GM19238 (cell line): ENCODE measurements at regions not wholly inside any gene's neighbourhood (a gene's known extent, or its start where the extent isn't known, plus 50 kb on each side); places are given as distances from the start of the nearest gene placed in this dataset.
"Not testable (repeated sequence)": the region's sequence is repeated elsewhere in the genome, so short reads cannot be mapped to it uniquely, and the experiment has no call there.

Experiments
- DNase-seq: peaks from one replicate; pipeline ENCODE4 v3.0.0; 2011; ENCODE audit warnings: low spot score; ENCODE audit not compliant: insufficient read length

- no peak for DNase-seq
Measured at GRCh38 chr3:25844891-25845290, 55.0 kb downstream of the OXSM start.

DNA sequence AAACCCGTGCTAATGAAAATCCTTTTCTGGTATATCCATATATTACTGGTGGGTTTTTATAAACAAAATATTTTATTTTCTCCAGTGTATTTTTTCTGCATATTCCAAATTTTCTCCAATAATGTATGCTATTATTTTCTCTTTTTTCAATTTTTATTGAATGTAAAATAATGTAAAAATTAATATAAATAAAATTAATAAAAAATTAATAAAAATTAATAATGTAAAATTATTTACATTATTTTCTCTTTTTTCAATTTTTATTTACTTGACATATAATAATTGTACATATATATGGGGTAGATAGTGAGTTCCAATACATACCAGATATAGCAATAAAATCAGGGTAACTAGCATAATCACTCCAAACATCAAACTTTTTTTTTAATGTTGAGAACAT lies 56.4 kb downstream of the OXSM start:
- DNase-seq, result no peak

DNA sequence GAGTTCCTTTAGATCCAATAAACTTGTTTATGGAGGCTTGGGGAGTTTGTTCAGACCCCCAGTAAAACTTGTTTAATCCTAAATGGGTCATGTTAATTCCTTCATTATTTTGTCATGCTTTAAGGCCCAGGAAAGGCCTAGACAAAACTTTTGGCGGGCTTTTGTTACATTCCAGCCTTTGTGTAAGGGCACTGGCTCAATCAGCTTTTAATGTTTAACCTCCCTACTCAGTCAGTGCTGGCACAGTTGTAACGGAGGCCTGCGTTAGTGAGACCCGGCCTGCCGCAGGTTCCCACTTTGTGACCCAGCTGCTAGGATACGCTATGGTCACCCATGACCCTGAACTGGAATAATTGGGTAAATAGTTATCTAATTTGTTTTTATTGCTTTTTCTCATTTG lies 59.2 kb downstream of the OXSM start:
- DNase-seq, result no peak

DNA sequence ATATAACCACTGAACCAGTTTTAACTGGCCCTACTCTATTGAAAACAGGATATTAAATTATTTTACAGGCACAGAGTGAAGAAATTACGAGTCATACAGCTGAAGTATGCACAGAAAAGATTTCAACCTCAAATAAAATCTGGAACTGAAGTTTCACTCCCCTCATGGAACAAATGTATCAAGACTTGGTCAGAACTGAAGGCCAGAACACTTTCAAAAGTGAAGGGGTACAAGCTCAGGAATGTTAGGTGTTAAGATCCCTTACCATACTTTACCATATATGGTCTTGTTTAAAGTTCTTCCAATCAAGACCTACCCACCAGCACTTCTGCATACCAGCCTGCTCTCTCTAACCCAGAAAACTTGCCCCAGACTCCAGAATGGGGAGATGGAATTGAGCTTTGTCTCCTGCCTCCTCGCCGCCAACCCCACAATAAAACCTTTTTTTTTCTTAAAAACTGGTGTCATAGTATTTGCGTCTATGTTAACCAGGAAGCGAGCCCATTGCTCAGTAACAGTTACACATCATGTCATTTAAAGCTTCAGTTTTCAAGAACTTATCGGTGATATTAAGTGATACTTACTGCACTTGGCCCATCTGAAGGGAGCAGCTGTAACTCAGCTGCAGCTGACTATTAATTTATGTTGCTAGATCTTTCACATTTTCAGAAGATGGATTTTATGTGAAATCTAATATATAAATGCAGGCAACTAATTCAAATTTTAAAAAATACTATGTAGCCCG lies 59.9 kb downstream of the OXSM start:
- DNase-seq, result no peak

GRCh38 chr3:25851693-25852259 lies 61.9 kb downstream of the OXSM start:
- DNase-seq, result not testable (repeated sequence)

- no peak for DNase-seq
Measured at GRCh38 chr3:25854214-25854613, 64.3 kb downstream of the OXSM start.

DNA sequence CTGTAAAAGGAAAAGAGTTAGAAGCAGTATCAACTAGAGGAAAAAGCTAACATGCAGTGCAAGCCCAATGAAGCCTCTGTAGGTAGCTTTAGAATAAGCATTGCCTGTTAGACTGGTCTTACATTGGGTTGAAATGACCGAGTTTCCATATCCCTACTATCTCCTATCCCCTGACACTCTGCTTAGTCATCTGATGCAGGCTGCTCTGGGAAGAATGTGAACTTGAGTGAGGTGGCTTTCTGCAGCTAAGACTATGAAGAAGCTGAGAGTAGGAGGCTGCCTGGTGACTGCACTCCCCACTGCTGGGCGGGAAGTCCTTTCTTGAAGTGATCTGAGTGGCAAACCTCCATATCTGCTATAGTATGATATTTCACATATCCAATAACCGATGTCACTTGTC lies 64.7 kb downstream of the OXSM start:
- no peak for DNase-seq

DNA sequence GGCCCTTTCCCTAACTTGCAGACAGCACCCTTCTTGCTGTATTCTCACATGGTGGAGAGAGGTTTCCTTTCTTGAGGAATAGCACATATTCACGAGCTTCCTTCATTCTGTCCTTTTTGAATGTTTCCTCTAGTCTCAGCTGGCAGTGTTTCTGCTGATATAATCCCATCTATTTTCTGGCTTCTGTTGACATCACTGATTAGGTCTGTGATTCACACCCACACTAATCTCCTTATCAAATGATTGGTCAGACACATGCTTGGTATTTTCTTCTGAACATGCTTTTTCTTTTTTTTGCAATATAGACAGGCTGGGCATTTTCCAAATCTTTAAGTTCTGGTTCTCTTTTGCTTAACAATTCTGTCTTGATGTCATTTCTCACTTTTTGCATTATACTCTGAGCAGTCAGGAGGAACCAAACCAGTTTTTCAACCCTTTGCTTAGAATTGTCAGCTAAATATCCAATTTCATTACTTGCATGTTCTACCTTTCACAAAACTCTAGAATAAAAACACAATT lies 65.4 kb downstream of the OXSM start:
- no peak for DNase-seq

DNA sequence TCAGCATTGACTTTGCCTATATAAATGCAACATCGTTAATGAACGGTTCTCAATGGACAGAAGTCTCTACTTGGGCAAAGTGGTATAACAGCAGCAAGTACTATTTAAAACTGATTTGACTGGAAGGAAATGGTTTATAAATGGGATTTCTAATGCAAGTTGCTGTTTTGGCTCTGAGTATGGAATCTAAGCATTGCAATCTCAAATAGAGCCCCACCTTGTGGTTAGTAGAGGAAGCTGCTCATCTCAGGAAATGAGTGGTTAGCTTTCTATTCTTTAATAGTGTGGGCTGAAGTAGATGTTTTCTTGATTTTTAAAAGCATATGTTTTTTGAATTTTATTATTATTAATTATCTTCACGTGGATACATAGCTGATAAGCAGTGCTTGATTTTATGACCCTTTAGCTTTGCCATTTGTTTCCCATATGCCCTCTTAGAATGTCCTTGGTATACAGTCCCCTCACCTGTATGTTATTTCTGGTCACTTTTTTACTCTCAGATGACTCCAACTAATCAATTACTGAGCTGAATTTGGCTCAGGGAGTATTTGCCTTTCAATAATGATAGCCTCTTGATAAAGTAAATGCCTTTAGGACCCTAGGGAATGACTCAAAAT lies 67.1 kb downstream of the OXSM start:
- DNase-seq, result peak; percentile 17

- DNase-seq, result no peak
Measured at GRCh38 chr3:25861566-25861965, 71.7 kb downstream of the OXSM start.

DNA sequence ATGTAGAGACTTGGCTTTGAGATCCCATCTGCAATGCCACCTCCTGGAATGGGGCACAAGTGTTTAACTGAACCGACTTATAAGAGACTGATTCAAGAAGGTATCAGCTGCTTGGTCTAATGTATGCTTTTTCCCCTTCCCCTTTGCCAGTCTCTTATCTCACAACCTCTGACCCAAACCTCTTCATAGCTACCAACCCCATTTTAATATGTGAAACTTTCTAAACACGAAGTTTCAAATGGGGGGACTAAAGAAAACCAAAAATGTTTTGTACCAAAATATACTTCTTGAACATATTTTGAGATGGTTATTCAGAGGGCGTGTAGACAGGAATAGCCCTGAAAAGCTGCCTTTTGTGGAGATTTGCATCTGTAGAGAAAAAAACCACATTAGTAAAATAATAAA lies 73.1 kb downstream of the OXSM start:
- DNase-seq, result no peak

- no peak for DNase-seq
Measured at GRCh38 chr3:25863416-25863959, 73.6 kb downstream of the OXSM start.

DNA sequence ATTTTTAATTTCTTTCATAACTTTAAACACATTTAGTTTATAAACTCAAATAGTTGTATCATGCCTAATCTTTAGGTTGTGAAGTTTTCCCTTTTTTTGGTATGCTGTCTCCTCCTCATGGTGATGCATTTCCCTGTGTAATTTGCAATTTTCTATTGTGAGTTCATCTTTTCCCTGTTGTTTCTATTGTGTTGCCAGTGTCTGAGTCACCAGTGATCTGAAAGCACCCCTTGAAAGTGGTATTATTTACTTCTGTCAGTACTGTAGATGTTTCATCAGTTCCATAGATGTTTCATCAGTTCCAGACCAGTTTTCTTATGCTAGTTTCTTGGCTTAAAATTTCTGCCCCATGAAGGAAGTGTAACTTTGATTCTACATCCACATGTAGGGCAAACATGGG lies 80.6 kb downstream of the OXSM start:
- DNase-seq, result no peak

DNA sequence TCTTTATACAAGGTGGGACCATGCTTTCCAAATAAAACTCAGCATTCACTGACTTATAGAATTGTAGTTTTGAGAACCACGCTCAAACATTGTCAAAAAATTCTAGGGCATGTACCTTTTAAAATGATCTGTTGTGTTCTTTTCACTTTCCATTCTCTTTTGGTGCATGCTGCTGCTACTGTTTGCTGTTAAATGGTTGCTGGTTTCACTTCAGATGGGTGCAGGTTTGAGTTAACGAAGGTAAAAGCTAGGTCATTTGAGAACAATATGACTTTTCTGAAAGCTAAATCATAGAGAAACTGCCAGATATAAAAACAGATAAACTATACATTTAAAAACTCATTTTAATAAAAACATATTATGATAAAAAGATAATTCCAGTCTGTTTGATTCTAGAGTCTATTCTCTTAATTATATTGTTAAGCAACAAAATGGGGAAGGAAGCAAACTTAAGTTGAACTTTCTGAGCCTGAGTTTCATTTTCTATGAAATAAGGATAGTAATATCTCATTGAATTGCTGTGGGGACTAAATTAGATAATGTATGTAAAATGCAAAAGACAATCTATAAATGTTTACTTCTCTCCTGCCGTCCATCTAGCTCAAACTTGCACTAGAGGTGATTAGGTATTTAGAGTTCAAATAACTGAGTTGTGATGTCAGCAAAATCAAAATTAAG lies 82.4 kb downstream of the OXSM start:
- no peak for DNase-seq

- no peak for DNase-seq
Measured at GRCh38 chr3:25883492-25883891, 93.6 kb downstream of the OXSM start.

- DNase-seq, result no peak
Measured at GRCh38 chr3:25884981-25885380, 95.1 kb downstream of the OXSM start.

GRCh38 chr3:25885544-25885943 lies 95.7 kb downstream of the OXSM start:
- no peak for DNase-seq

- DNase-seq, result no peak
Measured at GRCh38 chr3:25887907-25888306, 98.0 kb downstream of the OXSM start.

DNA sequence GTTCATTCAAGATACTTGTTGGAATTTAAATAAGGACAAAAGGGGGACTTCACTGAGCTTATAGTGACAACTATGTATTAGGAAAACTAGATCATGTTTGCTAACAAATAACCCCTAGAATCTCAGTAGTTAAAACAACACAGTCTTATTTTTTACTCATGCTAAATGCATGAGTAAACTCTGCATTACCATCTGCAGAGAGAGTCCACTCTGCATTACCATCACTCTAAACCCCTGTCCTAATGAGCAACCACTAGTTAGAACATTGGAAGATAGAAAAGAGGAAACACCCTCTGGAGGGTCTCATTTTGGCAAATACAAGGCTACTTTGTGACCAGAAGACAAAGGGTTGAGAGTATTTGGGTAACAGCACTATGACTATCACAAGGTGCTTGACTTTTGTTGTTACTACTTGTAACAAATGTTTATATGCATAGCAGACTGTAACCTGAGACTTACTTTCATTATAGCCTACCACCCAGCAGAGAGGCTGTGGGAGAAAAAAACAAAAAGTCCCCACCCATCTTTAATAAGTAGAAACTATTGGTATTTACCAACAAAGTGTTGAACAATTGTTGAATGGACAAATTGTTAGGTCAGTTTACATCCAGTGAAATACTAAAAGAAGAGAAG lies 99.1 kb downstream of the OXSM start:
- DNase-seq, result no peak

GRCh38 chr3:25889525-25889917 lies 99.6 kb downstream of the OXSM start:
- no peak for DNase-seq

DNA sequence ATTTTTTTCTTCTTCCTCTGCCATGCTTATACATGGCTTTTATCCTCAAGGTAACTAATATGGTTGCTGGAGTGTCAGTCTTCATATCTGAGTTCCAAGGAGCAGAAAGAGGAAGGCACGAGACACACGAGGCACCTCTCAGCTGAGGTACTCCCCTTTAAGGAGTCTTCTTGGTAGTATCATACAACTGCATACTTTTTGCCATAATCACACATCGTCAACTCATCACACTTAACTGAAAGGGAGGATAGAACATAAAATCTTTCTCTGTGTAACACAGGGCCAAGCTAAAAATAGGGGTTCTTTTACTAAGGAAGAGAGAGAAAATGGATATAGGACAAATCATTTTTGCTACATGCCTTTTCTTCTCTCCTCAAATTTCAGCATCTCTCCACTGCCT lies 104.2 kb downstream of the OXSM start:
- no peak for DNase-seq
